HK-2 (cell line): ENCODE measurements at regions not wholly inside any gene's neighbourhood (a gene's known extent, or its start where the extent isn't known, plus 50 kb on each side); places are given as distances from the start of the nearest gene placed in this dataset.
"Not testable (repeated sequence)": the region's sequence is repeated elsewhere in the genome, so short reads cannot be mapped to it uniquely, and the experiment has no call there.

Source experiments
- DNase-seq: peaks from one replicate; pipeline ENCODE4 v3.0.0-alpha.2; 2018; ENCODE audit not compliant: unreplicated experiment

DNA sequence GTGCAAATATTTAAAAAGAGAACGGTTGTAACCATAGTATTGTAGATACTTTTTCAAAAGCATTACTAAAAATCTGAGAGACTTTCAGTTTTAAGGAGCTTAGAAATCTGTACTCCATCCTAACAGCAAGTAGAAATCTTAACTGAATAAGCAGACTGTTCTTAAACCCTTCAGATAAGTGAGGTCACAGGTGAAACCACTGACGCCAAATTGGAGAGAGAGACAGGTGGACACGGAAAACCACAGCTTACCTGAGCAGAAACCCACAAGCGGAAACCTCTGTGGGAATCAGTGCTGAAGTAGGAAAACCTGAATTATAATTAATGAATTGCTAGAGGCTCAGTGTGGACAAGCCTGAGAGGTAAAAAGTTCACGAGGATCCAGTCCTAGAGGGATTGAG, 959.4 kb upstream of the CELF4 start:
- no peak for DNase-seq

DNA sequence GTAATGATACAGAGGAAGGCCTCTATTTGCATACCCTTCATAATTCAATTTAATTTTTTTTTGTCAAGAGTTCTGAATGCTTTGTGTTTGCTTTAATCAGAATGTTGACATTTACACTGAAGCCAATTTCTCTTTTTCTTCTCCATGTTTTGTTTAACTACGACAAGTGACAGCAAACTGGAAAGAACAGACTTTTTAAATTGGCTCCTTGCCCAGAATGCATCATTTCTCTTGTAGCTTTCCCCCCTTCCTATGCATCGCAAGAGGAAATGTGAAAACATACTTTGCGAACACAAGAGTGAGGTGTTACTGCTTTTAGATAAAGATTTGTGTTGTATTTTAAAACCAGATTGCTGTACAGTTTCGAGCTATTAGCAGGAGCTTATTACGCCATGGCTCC, 955.2 kb upstream of the CELF4 start:
- DNase-seq, result no peak

DNA sequence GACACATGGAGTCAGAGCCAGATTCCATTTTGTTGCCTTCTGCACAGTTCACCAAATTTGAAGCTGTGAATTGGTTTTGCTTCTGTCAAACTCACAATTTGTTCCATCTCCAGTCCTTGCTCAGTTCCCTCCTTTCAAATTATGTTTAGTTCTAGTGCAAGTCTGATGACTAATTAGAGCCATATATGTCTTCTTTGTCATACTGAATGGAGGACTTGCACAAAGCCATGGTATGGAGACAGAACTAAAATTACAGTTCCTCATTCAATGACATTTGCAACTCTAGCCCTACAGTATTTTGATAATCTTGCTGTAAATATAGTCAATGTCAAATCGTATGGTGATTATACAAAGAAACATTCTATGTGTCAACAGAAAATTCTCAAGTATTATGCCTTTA, 936.9 kb upstream of the CELF4 start:
- DNase-seq, result no peak

DNA sequence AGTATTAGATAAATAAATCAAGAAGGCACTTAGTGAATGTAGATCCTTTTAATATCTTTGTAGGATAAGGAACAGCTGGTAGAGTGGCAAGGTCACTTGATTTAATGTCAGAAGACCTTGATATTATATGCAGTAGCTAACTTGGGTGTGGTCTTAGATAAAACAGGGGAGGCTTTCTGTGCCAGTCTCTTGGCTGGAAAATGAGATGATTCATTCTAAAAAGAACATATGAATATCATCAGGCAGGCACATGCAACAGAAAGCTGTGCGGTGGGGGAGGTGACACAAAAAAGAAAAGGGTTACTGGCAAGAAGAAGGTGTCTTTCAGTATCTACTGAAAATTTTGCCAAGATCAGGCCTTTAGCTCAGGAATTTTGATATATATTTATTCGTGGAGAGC, 931.7 kb upstream of the CELF4 start:
- no peak for DNase-seq

DNA sequence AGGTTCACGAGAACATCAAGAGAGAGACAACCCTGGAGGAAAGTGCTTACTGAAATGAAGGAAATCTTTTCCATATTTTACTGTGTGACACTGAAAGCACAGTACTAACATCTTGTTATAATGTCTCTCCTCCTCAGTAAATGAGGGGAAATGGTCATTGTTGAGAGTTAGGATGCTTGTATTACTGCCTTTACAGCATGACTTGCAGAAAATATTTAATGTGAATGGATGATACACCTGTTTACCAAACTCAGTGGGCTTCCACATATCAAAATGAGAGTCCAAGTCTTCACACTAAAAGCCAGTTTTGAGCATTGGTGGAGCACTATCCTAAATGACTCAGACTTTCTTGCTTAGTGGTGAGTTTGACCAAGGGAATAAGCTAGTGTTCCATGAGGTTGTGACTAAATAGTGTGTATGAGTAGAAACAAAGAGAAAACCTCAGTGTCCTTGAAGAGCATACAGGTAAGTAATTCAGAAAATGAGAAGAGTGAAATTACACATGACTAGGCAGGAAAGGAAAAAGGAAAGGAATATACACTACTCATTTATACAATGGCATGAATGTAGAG, 930.7 kb upstream of the CELF4 start:
- DNase-seq, result no peak

GRCh38 chr18:38494065-38494464, 928.5 kb upstream of the CELF4 start:
- no peak for DNase-seq

GRCh38 chr18:38491195-38491594, 925.6 kb upstream of the CELF4 start:
- no peak for DNase-seq

DNA sequence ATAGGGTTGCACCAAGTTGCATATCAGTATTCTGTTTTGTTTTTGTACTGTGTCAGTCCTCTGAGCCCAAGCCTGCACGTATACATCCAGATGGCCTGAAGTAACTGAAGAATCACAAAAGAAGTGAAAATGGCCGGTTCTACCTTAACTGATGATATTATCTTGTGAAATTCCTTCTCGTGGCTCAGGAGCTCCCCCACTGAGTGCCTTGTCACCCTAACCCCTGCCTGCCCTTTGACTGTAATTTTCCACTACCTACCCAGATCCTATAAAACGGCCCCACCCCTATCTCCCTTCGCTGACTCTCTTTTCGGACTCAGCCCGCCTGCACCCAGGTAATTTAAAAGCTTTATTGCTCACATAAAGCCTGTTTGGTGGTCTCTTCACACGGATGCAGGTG, 924.1 kb upstream of the CELF4 start:
- DNase-seq, result not testable (repeated sequence)

DNA sequence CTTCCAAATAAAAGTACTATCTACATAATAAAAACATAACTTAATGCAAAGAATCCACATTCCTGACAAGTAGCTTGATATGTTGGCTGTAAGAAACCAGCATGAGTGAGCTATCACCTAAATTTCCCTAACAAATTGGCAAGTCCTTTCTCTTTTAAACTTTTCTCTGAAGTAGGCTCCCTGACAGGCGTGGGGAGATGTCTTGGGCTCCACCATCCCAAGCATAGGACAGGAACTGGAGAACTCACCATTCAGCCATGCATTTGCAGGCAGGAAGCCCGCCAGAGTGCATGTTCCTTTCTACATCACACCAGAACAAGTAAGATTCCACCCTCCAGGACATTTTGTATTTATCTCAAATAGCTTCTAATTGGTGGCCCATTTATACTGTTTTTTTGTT, 921.9 kb upstream of the CELF4 start:
- DNase-seq, result no peak

- DNase-seq, result no peak
Measured at GRCh38 chr18:38483326-38483725, 917.7 kb upstream of the CELF4 start.

DNA sequence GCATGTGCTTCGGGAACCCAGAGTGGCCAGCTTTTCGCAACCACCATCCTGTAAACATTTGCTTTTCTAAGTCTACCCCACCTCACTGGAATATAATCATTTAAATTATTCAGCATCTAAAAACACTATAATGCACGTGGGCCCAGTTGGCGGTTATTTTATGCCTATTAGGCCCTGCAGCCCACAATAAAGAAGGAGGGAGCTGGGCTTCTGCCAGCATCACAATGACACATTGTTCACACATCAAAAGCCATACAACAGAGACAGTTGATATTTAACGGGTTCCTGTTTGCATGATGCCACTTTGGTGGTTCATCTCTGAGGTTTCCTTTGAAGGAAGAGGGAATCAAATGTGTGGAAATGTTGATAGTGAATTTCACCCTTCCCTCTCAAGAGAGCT, 916.0 kb upstream of the CELF4 start:
- no peak for DNase-seq

DNA sequence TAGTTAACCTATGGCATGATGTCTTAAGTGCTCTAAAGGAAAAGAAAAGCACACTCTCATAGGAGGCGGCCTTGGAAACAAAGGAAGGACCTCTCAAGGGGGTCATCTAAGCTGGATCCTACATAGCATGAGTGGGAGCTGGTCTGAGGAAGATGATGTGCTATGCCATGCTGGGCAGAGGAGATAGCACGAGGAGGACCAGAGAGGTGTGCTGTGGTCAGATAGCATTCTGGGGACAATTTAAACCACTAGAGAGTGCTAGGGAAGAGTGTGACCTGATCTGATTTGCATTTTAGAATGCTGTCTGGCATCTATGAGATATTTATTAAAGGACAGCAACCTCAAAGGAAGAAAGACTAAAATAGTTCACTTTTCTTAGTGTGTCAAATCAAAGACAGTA, 910.1 kb upstream of the CELF4 start:
- DNase-seq, result no peak

DNA sequence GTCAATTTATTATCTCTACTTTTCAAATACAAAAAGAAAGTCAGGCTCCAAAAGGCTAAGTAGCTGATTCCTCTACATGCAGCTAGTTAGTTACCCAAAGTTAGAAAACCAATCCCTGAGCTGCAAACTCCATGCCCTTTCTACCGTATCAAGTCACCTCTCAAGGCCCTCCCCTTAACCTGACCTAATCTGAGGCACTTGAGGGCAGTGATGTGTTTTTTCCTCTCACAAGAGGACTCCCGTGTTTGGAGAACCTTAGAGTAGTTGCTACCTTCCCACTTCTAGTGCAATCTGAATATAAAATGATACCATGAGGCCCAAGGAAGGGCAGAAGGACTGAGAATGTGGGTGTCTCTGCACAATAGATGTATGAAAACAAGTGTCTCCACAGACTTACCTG, 907.9 kb upstream of the CELF4 start:
- no peak for DNase-seq

GRCh38 chr18:38470421-38470820, 904.8 kb upstream of the CELF4 start:
- DNase-seq, result no peak

GRCh38 chr18:38466426-38466825, 900.8 kb upstream of the CELF4 start:
- DNase-seq, result no peak

- DNase-seq, result no peak
Measured at GRCh38 chr18:38464024-38464423, 898.4 kb upstream of the CELF4 start.

- no peak for DNase-seq
Measured at GRCh38 chr18:38460657-38461056, 895.1 kb upstream of the CELF4 start.

GRCh38 chr18:38459131-38459994, 893.8 kb upstream of the CELF4 start:
- no peak for DNase-seq

DNA sequence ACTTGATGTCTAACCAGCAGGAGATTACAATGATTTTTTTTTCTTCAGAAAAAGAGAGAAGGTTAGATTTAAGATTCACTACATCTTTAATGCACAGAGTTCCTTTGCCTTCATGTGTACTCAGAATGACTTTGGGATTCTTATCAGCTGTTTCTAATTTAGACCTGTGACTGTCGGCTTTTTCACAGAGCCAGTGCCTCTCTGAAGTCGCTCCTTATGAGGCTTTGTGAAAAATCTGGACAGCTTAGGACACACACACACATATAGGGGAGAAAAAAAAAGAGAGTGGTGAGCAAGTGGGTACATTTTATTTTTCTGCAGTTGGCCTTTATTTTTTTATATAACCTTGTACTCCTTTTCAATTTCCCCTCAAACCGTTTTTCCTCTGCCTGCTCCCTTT, 893.1 kb upstream of the CELF4 start:
- no peak for DNase-seq

GRCh38 chr18:38456253-38456652, 890.7 kb upstream of the CELF4 start:
- DNase-seq, result no peak

- DNase-seq, result no peak
Measured at GRCh38 chr18:38454764-38455469, 889.3 kb upstream of the CELF4 start.

DNA sequence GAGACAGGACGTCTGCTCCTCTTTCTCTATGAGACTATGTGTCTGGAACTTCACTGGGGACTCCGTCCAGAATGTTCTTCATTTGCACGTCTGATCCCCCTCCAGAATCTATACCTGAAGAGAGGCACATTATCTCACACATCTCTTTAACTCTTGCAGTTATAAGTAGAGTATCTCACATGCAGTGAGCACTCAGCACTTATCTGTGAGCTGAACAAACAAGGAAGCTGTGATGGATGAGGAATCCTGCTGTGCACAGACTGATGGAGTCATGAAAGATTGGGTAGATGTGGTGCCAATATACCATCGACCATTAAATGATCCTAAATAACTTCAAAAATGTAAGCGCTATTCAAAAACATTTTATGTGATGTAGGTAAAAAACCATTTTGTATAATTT, 888.3 kb upstream of the CELF4 start:
- DNase-seq, result no peak

DNA sequence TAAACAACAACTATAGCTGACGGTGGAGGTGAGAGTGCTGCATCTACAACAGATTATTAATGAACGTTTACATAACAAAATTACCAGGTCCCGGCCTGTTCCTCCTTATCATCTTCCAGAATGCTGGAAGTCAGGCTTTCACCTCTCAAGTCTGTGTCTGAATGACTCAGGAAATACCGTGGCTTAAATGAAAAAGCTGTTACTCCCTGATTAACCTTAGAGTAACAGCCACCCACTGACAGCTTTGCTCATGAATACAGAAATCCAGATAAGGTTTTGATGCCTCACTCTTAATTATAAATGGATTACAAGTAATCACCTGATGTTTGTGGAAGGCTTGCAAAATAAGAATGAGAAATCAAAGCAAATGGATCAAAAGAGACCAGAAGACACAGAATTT, 885.3 kb upstream of the CELF4 start:
- no peak for DNase-seq
